ENCODE measurements at regions not wholly inside any gene's neighbourhood (a gene's known extent, or its start where the extent isn't known, plus 50 kb on each side); places are given as distances from the start of the nearest gene placed in this dataset.

GRCh38 chr3:153249906-153250305, 87.9 kb downstream of the RAP2B start:
- H3K27ac Mint-ChIP-seq: no peak overlapping the region

GRCh38 chr3:153250446-153250845, 88.4 kb downstream of the RAP2B start:
- DNase-seq: no peak
- no peaks in the 10 kb centered on the region for H3K36me3 Mint-ChIP-seq
- no peak overlapping the region for H3K4me3 Mint-ChIP-seq
- H3K9me3 Mint-ChIP-seq: peaks cover 4% of the 10 kb centered on the region
- H3K27ac Mint-ChIP-seq: no peak overlapping the region
- CTCF ChIA-PET: no interaction called here
- H3K27me3 Mint-ChIP-seq: no peaks in the 10 kb centered on the region
- H3K4me1 Mint-ChIP-seq: peaks cover 15% of the 10 kb centered on the region

More at GRCh38 chr3:153249906-153250305, 87.9 kb downstream of the RAP2B start:
- H3K4me1 Mint-ChIP-seq: peaks cover 15% of the 10 kb centered on the region
- no peaks in the 10 kb centered on the region for H3K27me3 Mint-ChIP-seq
- DNase-seq: no peak
- CTCF ChIA-PET: no interaction called here
- no peak overlapping the region for H3K4me3 Mint-ChIP-seq
- peaks cover 4% of the 10 kb centered on the region for H3K9me3 Mint-ChIP-seq
- H3K36me3 Mint-ChIP-seq: no peaks in the 10 kb centered on the region

GRCh38 chr3:153252963-153253362, 90.9 kb downstream of the RAP2B start:
- H3K27me3 Mint-ChIP-seq: no peaks in the 10 kb centered on the region
- no peak overlapping the region for H3K4me3 Mint-ChIP-seq
- no peaks in the 10 kb centered on the region for H3K36me3 Mint-ChIP-seq
- peaks cover 4% of the 10 kb centered on the region for H3K9me3 Mint-ChIP-seq
- no peak for DNase-seq
- CTCF ChIA-PET: interaction anchor here (0.6 kb wide), 1 partner anchor 31 kb away, joined by 3 read pairs; no protein-coding TSS in a partner anchor
- no peak overlapping the region for H3K27ac Mint-ChIP-seq
- H3K4me1 Mint-ChIP-seq: peaks cover 20% of the 10 kb centered on the region

GRCh38 chr3:153254361-153254760, 92.3 kb downstream of the RAP2B start:
- Mint-ChIP-seq H3K27me3 (no peaks in the 10 kb centered on the region), H3K36me3 (no peaks in the 10 kb centered on the region), H3K4me3 (no peak overlapping the region), H3K9me3 (peaks cover 4% of the 10 kb centered on the region), H3K27ac (no peak overlapping the region), H3K4me1 (peaks cover 18% of the 10 kb centered on the region)
- CTCF ChIA-PET: no interaction called here
- no peak for DNase-seq

DNA sequence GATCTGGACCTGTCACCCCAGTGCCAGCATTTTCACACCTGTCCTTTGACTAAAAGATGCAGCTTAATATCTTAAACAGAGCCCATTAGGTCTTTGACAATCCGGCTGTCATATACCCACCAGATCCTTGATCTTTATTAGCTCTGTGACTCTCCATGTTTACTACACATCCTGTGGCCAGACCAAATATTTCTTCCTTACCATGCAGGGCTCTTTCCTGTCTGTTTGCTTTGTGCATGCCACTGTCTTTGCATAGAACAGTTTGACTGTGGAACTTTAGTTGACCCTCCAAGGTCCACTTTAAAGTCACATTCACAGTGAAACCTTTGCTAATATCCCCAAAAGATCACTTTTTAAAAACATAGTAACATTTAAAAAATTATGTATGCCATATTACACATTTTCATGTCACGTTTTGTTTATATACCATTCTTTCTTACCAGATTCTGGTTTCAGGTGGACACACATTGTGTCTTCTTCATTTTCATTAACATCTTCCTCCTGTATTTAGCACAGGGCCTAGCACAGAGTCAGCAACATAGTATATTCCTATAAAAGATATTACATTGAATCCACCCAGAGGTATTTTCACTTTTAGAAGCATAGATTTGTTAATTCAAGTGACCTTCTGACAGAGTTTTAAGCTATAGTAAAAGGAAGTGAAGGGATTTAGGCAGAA, 95.8 kb downstream of the RAP2B start:
- H3K4me1 Mint-ChIP-seq: peaks cover 16% of the 10 kb centered on the region
- H3K9me3 Mint-ChIP-seq: no peaks in the 10 kb centered on the region
- H3K27ac Mint-ChIP-seq: no peak overlapping the region
- DNase-seq: no peak
- H3K36me3 Mint-ChIP-seq: no peaks in the 10 kb centered on the region
- CTCF ChIA-PET: no interaction called here
- no peaks in the 10 kb centered on the region for H3K27me3 Mint-ChIP-seq
- no peak overlapping the region for H3K4me3 Mint-ChIP-seq

DNA sequence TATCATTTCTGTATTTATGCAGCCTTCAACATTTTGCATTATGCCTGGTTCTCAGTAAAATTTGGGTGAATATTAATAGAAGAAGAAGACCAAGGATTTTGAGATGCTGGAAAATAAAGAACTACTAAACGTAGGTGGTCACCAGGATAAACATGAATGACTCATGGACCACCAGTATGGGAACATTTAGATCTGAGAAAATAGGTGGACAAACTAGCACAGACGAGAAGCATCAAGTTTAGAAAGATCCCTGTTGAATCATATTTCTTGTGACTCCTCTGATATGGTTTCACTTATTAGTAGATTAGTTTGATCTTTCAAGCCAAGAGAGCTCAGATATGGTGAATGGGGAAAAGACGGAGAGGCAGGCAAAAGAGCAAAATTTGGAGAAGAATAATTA, 97.9 kb downstream of the RAP2B start:
- Mint-ChIP-seq H3K4me3 (no peak overlapping the region), H3K27me3 (no peaks in the 10 kb centered on the region), H3K4me1 (peaks cover 16% of the 10 kb centered on the region), H3K27ac (no peak overlapping the region), H3K9me3 (peaks cover 3% of the 10 kb centered on the region), H3K36me3 (peaks cover 3% of the 10 kb centered on the region)
- CTCF ChIA-PET: no interaction called here
- DNase-seq: no peak

- DNase-seq: no peak
- Mint-ChIP-seq H3K27me3 (no peaks in the 10 kb centered on the region), H3K4me1 (peaks cover 16% of the 10 kb centered on the region), H3K27ac (no peak overlapping the region), H3K9me3 (peaks cover 4% of the 10 kb centered on the region), H3K4me3 (no peak overlapping the region), H3K36me3 (peaks cover 6% of the 10 kb centered on the region)
- CTCF ChIA-PET: no interaction called here
Measured at GRCh38 chr3:153260681-153261080, 98.7 kb downstream of the RAP2B start.

DNA sequence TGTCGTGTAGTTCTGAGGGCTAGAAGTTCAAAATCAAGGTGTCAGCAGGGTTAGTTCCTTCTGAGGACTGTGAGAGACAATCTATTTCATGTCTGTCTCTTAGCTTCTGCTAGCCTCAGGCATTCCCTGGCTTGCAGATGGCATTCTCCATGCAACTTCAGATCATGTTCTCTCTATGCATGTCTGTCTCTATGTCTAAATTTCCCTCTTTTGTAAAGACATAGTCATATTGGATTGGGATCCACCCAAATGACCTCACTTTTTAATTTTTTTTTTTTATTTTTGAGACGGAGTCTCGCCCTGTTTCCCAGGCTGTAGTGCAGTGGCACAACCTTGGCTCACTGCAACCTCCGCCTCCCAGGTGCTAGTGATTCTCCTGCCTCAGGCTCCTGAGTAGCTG, 104.6 kb downstream of the RAP2B start:
- H3K36me3 Mint-ChIP-seq: peaks cover 8% of the 10 kb centered on the region
- no peaks in the 10 kb centered on the region for H3K4me1 Mint-ChIP-seq
- peaks cover 13% of the 10 kb centered on the region for H3K9me3 Mint-ChIP-seq
- H3K27ac Mint-ChIP-seq: no peak overlapping the region
- CTCF ChIA-PET: no interaction called here
- no peak for DNase-seq
- no peak overlapping the region for H3K4me3 Mint-ChIP-seq
- no peaks in the 10 kb centered on the region for H3K27me3 Mint-ChIP-seq

DNA sequence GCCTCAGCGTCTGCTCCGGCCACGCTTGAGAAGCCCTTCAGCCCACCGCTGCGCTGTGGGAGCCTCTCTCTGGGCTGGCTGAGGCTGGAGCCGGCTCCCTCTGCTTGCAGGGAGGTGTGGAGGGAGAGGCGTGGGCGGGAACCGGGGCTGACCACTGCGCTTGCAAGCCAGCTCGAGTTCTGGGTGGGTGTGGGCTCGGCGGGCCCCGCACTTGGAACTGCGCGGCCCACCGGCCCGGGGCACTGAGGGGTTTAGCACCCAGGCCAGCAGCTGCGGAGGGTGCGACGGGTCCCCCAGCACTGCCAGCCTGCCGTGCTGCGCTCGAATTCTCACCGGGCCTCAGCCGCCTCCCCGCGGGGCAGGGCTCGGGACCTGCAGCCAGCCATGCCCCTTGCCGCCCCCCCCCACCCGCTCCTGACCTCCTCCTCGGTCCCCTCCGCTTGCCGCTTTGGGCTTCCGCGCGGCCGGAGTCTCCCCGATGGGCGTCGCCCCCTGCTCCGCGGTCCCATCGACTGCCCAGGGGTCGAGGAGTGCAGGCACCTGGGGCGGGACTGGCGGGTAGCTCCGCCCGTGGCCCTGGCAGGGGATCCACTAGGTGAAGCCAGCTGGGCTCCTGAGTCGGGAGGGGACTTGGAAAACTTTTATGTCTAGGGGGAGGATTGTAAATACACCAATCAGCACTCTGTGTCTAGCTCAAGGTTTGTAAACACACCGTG, 106.7 kb downstream of the RAP2B start:
- Mint-ChIP-seq H3K4me3 (no peak overlapping the region), H3K36me3 (peaks cover 5% of the 10 kb centered on the region), H3K27me3 (no peaks in the 10 kb centered on the region), H3K27ac (no peak overlapping the region), H3K9me3 (peaks cover 10% of the 10 kb centered on the region), H3K4me1 (peaks cover 7% of the 10 kb centered on the region)
- no peak for DNase-seq
- CTCF ChIA-PET: no interaction called here

- Mint-ChIP-seq H3K36me3 (peaks cover 5% of the 10 kb centered on the region), H3K4me1 (peaks cover 7% of the 10 kb centered on the region), H3K27ac (no peak overlapping the region), H3K27me3 (no peaks in the 10 kb centered on the region), H3K4me3 (no peak overlapping the region), H3K9me3 (peaks cover 10% of the 10 kb centered on the region)
- CTCF ChIA-PET: no interaction called here
- no peak for DNase-seq
Measured at GRCh38 chr3:153269730-153270129, 107.7 kb downstream of the RAP2B start.

- Mint-ChIP-seq H3K27ac (no peak overlapping the region), H3K36me3 (no peaks in the 10 kb centered on the region), H3K4me1 (peaks cover 7% of the 10 kb centered on the region), H3K27me3 (no peaks in the 10 kb centered on the region), H3K9me3 (no peaks in the 10 kb centered on the region), H3K4me3 (no peak overlapping the region)
- CTCF ChIA-PET: no interaction called here
- DNase-seq: no peak
Measured at GRCh38 chr3:153273217-153273616, 111.2 kb downstream of the RAP2B start.

- Mint-ChIP-seq H3K4me1 (peaks cover 7% of the 10 kb centered on the region), H3K36me3 (no peaks in the 10 kb centered on the region), H3K27me3 (no peaks in the 10 kb centered on the region), H3K9me3 (no peaks in the 10 kb centered on the region), H3K4me3 (no peak overlapping the region), H3K27ac (no peak overlapping the region)
- DNase-seq: no peak
- CTCF ChIA-PET: interaction anchor here (1.2 kb wide), 1 partner anchor 14 kb away, joined by 3 read pairs; no protein-coding TSS in a partner anchor
Measured at GRCh38 chr3:153273767-153274435, 111.9 kb downstream of the RAP2B start.

DNA sequence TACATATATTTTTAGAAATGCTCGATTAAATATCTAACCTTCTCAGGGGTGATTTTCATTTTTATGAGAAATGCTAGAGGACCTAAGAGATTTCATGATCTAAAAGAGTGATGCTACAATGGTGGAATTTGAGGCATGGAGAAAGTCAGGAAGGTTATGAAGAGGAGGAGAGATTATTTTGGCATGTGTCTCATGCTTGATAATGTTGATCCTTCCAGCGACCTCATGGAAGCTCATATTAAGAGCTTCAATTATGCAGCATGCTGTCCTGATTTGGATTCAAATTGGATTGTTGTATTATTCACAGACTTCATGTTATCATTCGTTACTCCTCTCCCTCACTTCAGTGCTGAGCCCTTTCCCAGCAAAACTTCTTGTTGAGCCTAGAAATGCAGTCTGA, 112.5 kb downstream of the RAP2B start:
- Mint-ChIP-seq H3K27ac (no peak overlapping the region), H3K4me3 (no peak overlapping the region), H3K27me3 (no peaks in the 10 kb centered on the region), H3K4me1 (peaks cover 7% of the 10 kb centered on the region), H3K36me3 (no peaks in the 10 kb centered on the region), H3K9me3 (no peaks in the 10 kb centered on the region)
- CTCF ChIA-PET: interaction anchor here (1.2 kb wide), 1 partner anchor 13 kb away, joined by 3 read pairs; no protein-coding TSS in a partner anchor
- no peak for DNase-seq

- Mint-ChIP-seq H3K9me3 (no peaks in the 10 kb centered on the region), H3K4me3 (no peak overlapping the region), H3K36me3 (no peaks in the 10 kb centered on the region), H3K27me3 (no peaks in the 10 kb centered on the region), H3K27ac (no peak overlapping the region), H3K4me1 (peaks cover 7% of the 10 kb centered on the region)
- DNase-seq: no peak
- CTCF ChIA-PET: no interaction called here
Measured at GRCh38 chr3:153275514-153275913, 113.5 kb downstream of the RAP2B start.

DNA sequence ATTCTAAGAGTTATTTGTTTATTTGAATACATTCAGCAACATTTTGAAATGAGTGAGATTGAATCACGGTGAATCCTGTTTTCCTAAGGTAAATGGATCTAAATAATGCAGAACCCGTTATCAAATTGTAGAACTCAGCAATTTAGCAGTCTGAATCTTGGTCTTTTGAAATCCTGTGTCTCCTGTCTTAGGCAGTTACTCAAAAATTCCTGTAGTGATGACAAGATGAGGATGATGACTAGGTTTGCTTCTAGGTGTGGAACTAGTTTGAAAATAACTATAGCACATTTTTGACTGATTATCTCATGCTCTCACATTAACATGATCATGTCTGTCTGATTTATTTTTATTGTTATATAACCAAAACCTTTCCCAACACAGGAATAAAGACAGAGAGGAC, 115.0 kb downstream of the RAP2B start:
- no peak overlapping the region for H3K4me3 Mint-ChIP-seq
- H3K27me3 Mint-ChIP-seq: no peaks in the 10 kb centered on the region
- H3K9me3 Mint-ChIP-seq: peaks cover 3% of the 10 kb centered on the region
- H3K4me1 Mint-ChIP-seq: peaks cover 7% of the 10 kb centered on the region
- H3K36me3 Mint-ChIP-seq: no peaks in the 10 kb centered on the region
- H3K27ac Mint-ChIP-seq: no peak overlapping the region
- CTCF ChIA-PET: no interaction called here
- no peak for DNase-seq

Measured in activated naive CD4-positive, alpha-beta T cell treated with anti-CD3 and anti-CD28 coated beads, Interleukin-2, amount 10 ng/mL, durations not matched to agents 7 days and 5 days (primary cell).